HG03571 (cell line): ENCODE measurements at regions not wholly inside any gene's neighbourhood (a gene's known extent, or its start where the extent isn't known, plus 50 kb on each side); places are given as distances from the start of the nearest gene placed in this dataset.

Experiments used
- ATAC-seq: cut with Tn5 transposase; IDR thresholded peaks from one replicate; pipeline ENCODE4 v1.9.1; 2021; ENCODE audit not compliant: unreplicated experiment

DNA sequence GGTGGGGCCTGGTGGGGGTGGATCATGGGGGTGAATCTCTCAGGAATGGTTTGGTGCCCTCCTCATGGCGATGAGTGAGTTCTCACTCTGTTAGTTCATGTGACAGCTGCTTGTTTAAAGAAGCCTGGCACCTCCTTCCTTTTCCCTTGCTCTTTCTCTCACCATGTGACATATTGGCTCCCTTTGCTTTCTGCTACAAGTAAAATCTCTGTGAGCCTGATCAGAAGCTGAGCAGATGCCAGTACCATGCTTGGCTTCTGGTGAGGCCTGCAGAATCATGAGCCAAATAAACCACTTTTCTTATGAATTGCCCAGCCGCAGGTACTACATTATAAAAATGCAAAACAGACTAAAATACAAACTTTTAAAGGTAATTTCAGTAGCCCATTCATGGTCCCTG is 73.4 kb upstream of the TEX51 start:
- ATAC-seq: no peak

DNA sequence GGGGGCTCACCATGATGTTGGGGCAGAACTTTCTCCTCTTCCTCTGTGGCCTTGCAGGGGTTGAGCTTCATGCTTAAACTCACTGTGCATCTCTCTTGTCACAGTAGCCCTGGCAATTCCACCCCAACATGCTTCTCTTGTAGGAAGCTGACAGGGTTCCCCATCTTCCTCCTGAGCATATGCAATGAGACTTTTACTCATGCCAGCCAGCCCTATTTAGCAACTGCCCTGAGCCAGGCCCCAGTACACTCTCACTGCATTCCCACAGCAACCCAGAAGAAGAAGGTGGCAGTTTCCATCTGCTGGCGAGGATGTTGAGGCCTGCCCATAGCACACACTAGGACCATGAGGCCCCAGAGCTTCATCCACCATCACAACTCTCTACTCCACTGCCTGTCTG is 72.2 kb upstream of the TEX51 start:
- ATAC-seq: no peak

- no peak for ATAC-seq
Observed at GRCh38 chr2:126827371-126827770, 71.3 kb upstream of the TEX51 start.

DNA sequence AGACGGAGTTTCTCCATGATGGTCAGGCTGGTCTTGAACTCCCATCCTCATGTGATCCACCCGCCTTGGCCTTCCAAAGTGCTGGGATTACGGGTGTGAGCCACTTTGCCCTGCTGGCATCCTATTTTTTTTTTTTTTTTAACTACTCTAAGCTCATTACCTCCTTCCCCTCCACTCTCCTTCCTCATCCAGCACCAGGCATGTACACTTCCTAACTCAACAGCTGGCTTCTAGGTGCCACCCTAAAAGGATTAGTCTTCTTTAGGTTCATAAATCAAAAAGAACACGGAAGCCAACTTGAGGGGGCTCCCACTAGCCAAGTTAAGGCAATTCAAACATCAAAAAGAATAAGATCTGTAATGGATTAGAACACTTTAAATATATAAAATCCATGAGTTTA is 70.6 kb upstream of the TEX51 start:
- ATAC-seq: no peak

DNA sequence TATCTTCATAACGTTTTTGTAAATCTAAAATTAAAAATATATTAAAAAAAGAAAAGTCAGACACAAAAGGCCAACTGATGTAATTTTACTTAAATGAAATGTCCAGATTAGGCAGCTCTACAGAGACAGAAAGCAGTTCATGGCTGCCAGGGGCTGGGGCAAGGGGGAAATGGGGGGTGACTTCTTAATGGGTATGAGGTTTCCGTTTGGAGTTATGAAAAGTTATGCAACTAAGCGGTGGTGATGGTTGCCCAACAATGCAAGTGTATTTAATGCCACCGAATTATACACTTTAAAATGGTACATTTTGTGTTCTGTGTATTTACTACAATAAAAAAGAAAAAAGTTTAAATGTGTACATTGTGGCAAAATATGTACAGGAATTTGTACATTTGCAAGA is 70.2 kb upstream of the TEX51 start:
- no peak for ATAC-seq

- no peak for ATAC-seq
Observed at GRCh38 chr2:126831234-126832005, 67.3 kb upstream of the TEX51 start.

DNA sequence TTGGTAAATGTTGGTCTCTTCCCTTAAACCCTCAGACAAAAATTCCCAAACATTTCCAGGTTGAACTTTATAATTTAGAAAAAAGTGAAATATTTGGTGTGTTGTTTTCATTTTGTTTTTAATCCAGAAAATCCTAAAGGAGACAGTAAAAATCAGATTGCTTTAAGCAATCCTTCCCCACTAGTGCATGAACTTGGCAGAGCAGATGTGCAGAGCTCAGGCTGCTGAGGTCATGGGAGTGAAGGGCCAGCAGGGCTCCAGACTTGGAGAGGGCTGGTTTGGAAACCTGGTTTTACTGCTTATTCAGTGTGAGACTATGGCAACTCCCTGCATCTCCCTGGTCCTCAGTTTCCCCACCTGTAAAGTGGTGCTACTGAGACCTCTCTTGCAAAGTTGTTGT is 66.7 kb upstream of the TEX51 start:
- ATAC-seq: no peak

DNA sequence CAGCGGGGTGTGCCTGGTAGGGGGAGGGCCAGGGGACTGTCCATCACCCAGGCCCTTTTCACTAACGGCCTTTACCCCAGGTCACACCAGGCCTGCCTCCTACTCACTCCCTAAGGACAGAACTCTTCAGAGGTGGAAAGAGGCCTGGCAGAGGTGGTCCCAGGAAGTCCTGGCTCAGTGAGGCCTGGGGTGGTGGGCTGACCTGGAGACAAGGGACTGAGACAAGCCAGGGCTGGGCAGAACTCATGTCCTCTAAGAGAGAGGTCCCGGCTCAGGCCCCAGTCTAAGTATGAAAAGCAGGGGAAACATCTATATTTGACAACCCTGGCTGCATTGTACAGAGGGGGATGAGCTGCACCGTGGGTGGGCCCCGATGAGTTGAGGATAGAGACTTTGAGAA is 65.9 kb upstream of the TEX51 start:
- ATAC-seq: no peak

DNA sequence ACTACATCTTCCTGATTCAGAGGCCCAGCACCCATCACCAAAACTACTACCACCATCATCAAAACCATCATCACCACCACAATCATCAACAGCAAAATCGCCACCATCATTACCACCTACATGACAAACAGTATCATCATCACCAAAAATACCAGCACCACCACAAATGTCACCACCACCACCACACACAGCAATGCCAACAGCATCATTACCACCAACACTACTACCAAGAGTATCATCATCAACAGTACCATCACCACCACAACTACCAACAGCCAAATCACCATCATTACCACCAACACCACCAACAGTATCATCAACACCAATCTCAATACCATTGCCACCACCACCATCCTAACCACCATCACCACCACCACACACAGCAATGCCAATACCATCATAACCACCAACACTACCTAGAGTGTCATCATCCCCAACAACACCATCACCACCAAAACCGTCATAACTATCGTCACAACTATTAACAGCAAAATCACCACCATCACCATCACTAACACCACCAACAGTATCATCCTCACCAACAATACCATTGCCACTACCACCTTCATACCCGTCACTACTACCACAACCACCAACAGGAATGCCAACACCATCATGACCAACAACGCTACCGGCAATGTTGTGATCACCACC is 64.6 kb upstream of the TEX51 start:
- no peak for ATAC-seq

- ATAC-seq: no peak
Observed at GRCh38 chr2:126835261-126835660, 63.4 kb upstream of the TEX51 start.

GRCh38 chr2:126835831-126836230 is 62.9 kb upstream of the TEX51 start:
- ATAC-seq: no peak

DNA sequence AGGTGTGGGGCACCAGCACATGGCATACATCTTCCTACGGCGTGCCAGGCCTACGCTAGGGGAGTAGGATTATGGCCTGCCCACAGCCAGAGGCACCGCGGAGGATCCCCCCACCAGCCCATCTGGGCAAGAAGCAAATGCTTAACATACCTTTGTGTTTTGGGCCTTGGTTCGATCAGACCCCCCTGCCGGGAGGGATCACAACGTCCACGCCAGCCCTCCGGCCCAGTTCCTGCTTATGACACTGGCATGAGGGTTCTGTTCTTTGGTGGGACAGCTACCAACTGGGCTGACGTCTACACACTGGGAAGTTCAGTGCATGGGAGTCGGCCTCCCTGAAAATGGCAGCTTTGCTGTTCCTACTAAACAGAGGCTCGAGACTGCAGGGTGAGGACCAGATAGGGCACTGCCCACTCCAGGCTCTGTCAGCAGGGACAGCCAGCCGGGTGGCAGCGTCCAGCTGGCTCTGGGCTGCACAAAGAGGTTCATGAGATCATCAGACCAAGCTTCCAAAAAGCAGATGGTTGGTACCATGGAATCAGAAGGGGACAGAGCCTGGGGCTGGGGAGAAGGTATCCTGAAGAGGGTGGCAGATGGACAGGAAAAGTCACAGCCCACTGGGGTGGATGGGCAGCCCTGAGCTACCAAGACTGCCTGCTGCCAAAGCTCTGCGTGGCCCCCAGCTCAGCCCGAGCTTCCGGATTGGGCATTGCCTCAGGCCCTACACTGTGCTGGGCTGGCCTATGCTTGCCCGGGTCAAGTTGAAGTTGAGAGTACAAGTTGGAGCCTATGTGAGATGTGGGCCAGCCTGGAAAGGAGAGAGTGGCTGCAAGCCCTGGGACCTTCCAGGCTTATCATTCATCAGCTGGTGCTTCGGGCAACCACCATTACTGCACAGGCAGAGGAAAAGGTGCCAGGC is 61.7 kb upstream of the TEX51 start:
- ATAC-seq: no peak

DNA sequence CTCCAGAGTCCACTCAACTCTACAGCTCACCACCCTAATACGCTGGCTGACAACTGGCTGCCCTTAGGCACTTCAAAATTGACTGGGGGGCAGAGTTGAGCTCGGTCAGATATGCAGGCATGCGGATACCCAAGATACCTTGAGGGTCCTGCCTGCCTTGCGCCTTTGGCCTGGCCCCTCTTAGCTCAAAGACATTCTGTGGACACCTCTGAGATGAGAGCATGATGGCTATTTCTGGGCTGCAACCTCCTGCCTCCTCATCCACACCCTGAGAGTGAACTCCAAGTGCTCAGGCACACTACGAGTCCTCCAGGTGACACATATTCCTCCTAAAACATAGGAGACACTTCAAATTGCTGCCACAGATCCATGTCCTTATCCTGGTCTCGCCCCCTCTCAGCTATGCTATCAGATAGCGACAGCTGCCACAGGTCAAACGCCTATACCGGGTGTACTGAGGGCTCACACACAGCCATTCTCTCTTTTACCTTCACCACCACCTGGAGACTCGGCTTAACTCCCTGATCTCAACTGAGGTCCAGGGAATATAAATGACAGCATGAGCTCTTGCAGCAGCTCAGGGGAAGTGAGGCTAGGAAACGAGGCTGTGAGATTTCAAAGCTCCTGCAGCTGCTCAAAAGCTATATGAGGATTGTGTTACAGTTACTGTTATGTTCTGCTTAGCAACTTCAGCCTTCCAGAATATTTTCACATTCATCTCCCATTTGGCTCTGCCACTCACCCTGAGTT is 60.5 kb upstream of the TEX51 start:
- ATAC-seq: no peak

- no peak for ATAC-seq
Observed at GRCh38 chr2:126838716-126838985, 60.0 kb upstream of the TEX51 start.

DNA sequence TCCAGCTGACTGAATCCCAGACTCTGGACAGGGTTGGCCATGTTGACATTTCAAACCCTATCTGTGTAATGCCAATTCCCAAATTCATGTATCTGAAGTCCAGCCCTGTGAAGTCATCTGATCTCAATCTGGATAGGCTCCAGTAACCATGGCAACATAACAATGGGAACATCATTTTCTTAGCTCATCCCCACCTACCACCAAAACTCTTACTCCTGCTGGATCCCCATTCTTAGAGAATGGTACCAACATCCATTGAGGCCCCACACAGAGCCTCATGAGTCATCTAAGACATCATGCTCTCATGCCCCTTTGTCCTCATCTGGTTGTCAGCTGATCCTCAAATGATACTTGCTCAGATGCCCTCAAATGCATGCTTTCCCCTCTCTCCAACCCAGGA is 58.9 kb upstream of the TEX51 start:
- no peak for ATAC-seq

- ATAC-seq: no peak
Observed at GRCh38 chr2:126843081-126843480, 55.6 kb upstream of the TEX51 start.

DNA sequence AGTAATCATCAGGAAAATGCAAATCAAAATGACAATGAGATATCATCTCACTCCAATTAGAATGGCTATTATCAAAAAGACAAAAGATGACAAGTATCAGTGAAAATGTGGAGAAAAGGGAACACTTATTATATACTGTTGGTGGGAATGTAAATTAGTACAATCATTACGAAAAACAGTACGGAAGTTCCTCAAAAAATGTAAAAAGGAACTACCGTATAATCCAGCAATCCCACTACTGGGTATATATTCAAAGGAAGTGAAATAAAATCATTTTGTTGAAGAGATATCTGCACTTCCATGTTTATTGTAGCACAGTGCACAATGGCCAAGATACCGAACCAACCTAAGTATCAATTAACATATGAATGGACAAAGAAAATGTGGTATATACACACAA is 52.4 kb upstream of the TEX51 start:
- ATAC-seq: no peak
